PC-9 (cell line): ENCODE measurements at regions not wholly inside any gene's neighbourhood (a gene's known extent, or its start where the extent isn't known, plus 50 kb on each side); places are given as distances from the start of the nearest gene placed in this dataset.

ENCODE experiments used
- EZH2 ChIP-seq: fragments of 200-600 bp; sonication (generic); IDR thresholded peaks from 2 replicates; pipeline ENCODE4 v1.8.0; 2017; ENCODE audit warnings: antibody characterized with exemption, low read depth
- TF ChIP-seq, protein P1 (sequence below): fragments of 200-600 bp; sonication (generic); conservative IDR thresholded peaks from 2 replicates; pipeline ENCODE4 v1.6.1; 2017; ENCODE audit warnings: mixed run types, antibody characterized with exemption, mild to moderate bottlenecking, moderate library complexity

- TF ChIP-seq, protein P1, sequence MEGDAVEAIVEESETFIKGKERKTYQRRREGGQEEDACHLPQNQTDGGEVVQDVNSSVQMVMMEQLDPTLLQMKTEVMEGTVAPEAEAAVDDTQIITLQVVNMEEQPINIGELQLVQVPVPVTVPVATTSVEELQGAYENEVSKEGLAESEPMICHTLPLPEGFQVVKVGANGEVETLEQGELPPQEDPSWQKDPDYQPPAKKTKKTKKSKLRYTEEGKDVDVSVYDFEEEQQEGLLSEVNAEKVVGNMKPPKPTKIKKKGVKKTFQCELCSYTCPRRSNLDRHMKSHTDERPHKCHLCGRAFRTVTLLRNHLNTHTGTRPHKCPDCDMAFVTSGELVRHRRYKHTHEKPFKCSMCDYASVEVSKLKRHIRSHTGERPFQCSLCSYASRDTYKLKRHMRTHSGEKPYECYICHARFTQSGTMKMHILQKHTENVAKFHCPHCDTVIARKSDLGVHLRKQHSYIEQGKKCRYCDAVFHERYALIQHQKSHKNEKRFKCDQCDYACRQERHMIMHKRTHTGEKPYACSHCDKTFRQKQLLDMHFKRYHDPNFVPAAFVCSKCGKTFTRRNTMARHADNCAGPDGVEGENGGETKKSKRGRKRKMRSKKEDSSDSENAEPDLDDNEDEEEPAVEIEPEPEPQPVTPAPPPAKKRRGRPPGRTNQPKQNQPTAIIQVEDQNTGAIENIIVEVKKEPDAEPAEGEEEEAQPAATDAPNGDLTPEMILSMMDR = no peak
- no peak for TF ChIP-seq EZH2
Measured at GRCh38 chr7:70872188-70872587, 259.8 kb upstream of the GALNT17 start.
